Ecto neural progenitor cell (in vitro differentiated cells): ENCODE measurements at regions not wholly inside any gene's neighbourhood (a gene's known extent, or its start where the extent isn't known, plus 50 kb on each side); places are given as distances from the start of the nearest gene placed in this dataset.

Experiments
- DNase-seq: peaks from one replicate; pipeline ENCODE4 v3.0.0-alpha.2; 2018; ENCODE audit warnings: low spot score

- no peak for DNase-seq
Observed at GRCh38 chr3:72565593-72565992, 282.7 kb downstream of the SHQ1 start.

- DNase-seq, result no peak
Observed at GRCh38 chr3:72563690-72564370, 284.4 kb downstream of the SHQ1 start.

GRCh38 chr3:72560846-72561675, 287.2 kb downstream of the SHQ1 start:
- DNase-seq, result no peak

- DNase-seq, result no peak
Observed at GRCh38 chr3:72559385-72559784, 288.9 kb downstream of the SHQ1 start.

GRCh38 chr3:72558001-72558400, 290.2 kb downstream of the SHQ1 start:
- DNase-seq, result no peak

GRCh38 chr3:72555714-72556113, 292.5 kb downstream of the SHQ1 start:
- DNase-seq, result no peak

GRCh38 chr3:72554689-72555088, 293.6 kb downstream of the SHQ1 start:
- no peak for DNase-seq

- no peak for DNase-seq
Observed at GRCh38 chr3:72553298-72553697, 294.9 kb downstream of the SHQ1 start.

GRCh38 chr3:72550582-72551262, 297.5 kb downstream of the SHQ1 start:
- no peak for DNase-seq

- no peak for DNase-seq
Observed at GRCh38 chr3:72549761-72550581, 298.3 kb downstream of the SHQ1 start.

GRCh38 chr3:72548981-72549380, 299.3 kb downstream of the SHQ1 start:
- DNase-seq, result no peak

- no peak for DNase-seq
Observed at GRCh38 chr3:72548461-72548860, 299.8 kb downstream of the SHQ1 start.

- no peak for DNase-seq
Observed at GRCh38 chr3:72547183-72547582, 301.1 kb downstream of the SHQ1 start.

- DNase-seq, result no peak
Observed at GRCh38 chr3:72544239-72544638, 304.0 kb downstream of the SHQ1 start.

GRCh38 chr3:72543246-72543645, 305.0 kb downstream of the SHQ1 start:
- no peak for DNase-seq

- DNase-seq, result no peak
Observed at GRCh38 chr3:72542781-72543180, 305.5 kb downstream of the SHQ1 start.

- no peak for DNase-seq
Observed at GRCh38 chr3:72539856-72540255, 308.4 kb downstream of the SHQ1 start.

GRCh38 chr3:72538070-72538745, 310.0 kb downstream of the SHQ1 start:
- DNase-seq, result no peak

GRCh38 chr3:72537448-72537847, 310.8 kb downstream of the SHQ1 start:
- DNase-seq, result no peak

- no peak for DNase-seq
Observed at GRCh38 chr3:72536878-72537267, 311.4 kb downstream of the SHQ1 start.

- DNase-seq, result no peak
Observed at GRCh38 chr3:72536206-72536877, 311.9 kb downstream of the SHQ1 start.
